Stimulated activated CD4-positive, alpha-beta T cell treated with anti-CD3 and anti-CD28 coated beads, Interleukin-2, amount 100 ng/mL, for 4 hours (primary cell): ENCODE measurements at regions not wholly inside any gene's neighbourhood (a gene's known extent, or its start where the extent isn't known, plus 50 kb on each side); places are given as distances from the start of the nearest gene placed in this dataset.
"Not testable (repeated sequence)": the region's sequence is repeated elsewhere in the genome, so short reads cannot be mapped to it uniquely, and the experiment has no call there.

ENCODE experiments used
- DNase-seq: peaks from one replicate; pipeline ENCODE4 v3.0.0-alpha.2; 2020; ENCODE audit warnings: low read depth

GRCh38 chr2:35794796-35795450 is 560.7 kb upstream of the CRIM1 start:
- DNase-seq = no peak

GRCh38 chr2:35790292-35790691 is 565.3 kb upstream of the CRIM1 start:
- DNase-seq = no peak

- DNase-seq = no peak
Measured at GRCh38 chr2:35788543-35788942, 567.0 kb upstream of the CRIM1 start.

GRCh38 chr2:35787302-35788031 is 568.1 kb upstream of the CRIM1 start:
- no peak for DNase-seq

- DNase-seq = no peak
Measured at GRCh38 chr2:35785564-35785963, 570.0 kb upstream of the CRIM1 start.

- no peak for DNase-seq
Measured at GRCh38 chr2:35784777-35785176, 570.8 kb upstream of the CRIM1 start.

- DNase-seq = no peak
Measured at GRCh38 chr2:35783723-35784122, 571.9 kb upstream of the CRIM1 start.

GRCh38 chr2:35741556-35741955 is 614.0 kb upstream of the CRIM1 start:
- no peak for DNase-seq

GRCh38 chr2:35731674-35732073 is 623.9 kb upstream of the CRIM1 start:
- no peak for DNase-seq

- DNase-seq = no peak
Measured at GRCh38 chr2:35714883-35715282, 640.7 kb upstream of the CRIM1 start.

- DNase-seq = no peak
Measured at GRCh38 chr2:35708411-35708923, 647.1 kb upstream of the CRIM1 start.

- DNase-seq = no peak
Measured at GRCh38 chr2:35688309-35688708, 667.3 kb upstream of the CRIM1 start.

GRCh38 chr2:35651688-35652323 is 703.8 kb upstream of the CRIM1 start:
- DNase-seq = no peak

- DNase-seq = no peak
Measured at GRCh38 chr2:35614640-35615039, 740.9 kb upstream of the CRIM1 start.

- no peak for DNase-seq
Measured at GRCh38 chr2:35606394-35606793, 749.2 kb upstream of the CRIM1 start.

- no peak for DNase-seq
Measured at GRCh38 chr2:35598310-35598709, 757.3 kb upstream of the CRIM1 start.

GRCh38 chr2:35591886-35592285 is 763.7 kb upstream of the CRIM1 start:
- no peak for DNase-seq

GRCh38 chr2:35585972-35586371 is 769.6 kb upstream of the CRIM1 start:
- no peak for DNase-seq

- no peak for DNase-seq
Measured at GRCh38 chr2:35582637-35583036, 772.9 kb upstream of the CRIM1 start.

GRCh38 chr2:35580956-35581355 is 774.6 kb upstream of the CRIM1 start:
- no peak for DNase-seq

GRCh38 chr2:35568574-35568973 is 787.0 kb upstream of the CRIM1 start:
- not testable (repeated sequence) for DNase-seq

- no peak for DNase-seq
Measured at GRCh38 chr2:35562488-35562887, 793.1 kb upstream of the CRIM1 start.

- DNase-seq = no peak
Measured at GRCh38 chr2:35548171-35548570, 807.4 kb upstream of the CRIM1 start.
